Epithelial cell of proximal tubule (primary cell): ENCODE measurements at regions not wholly inside any gene's neighbourhood (a gene's known extent, or its start where the extent isn't known, plus 50 kb on each side); places are given as distances from the start of the nearest gene placed in this dataset.

Source experiments
- DNase-seq: peaks from one replicate; pipeline ENCODE4 v3.0.0-alpha.2; 2011; ENCODE audit warnings: low read depth
- H3K4me3 ChIP-seq: 2 replicates; pipeline ENCODE4 v1.5.1; 2011; ENCODE audit warnings: low read depth, mild to moderate bottlenecking, low read length
- TF ChIP-seq, protein P1 (sequence below): conservative IDR thresholded peaks from 2 replicates; pipeline ENCODE4 v1.5.1; 2012; ENCODE audit warnings: low read depth, mild to moderate bottlenecking, low read length

DNA sequence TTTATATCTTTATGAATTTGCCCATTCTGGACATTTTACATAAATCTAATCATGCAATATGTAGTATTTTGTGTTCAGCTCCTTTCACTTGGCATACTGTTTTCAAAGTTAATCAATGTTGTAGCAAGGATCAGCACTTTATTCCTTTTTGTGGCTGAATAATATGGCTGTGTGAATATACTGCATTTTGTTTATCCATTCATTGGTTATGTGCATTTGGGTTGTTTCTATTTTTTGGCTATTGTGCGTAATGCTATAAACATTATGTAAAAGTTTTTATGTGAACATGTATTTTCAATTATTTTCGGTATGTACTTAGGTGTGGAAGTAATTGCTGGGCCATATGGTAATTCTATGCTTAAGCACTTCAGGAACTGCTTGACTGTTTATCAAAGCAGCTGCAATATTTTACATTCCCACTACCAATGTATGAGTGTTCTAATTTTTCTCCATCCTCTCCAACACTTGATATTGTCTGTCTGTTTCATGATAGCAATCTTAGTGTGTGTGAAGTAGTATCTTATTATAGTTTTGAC lies 101.3 kb upstream of the P2RY1 start:
- no peak overlapping the region for H3K4me3 ChIP-seq
- TF ChIP-seq, protein P1, sequence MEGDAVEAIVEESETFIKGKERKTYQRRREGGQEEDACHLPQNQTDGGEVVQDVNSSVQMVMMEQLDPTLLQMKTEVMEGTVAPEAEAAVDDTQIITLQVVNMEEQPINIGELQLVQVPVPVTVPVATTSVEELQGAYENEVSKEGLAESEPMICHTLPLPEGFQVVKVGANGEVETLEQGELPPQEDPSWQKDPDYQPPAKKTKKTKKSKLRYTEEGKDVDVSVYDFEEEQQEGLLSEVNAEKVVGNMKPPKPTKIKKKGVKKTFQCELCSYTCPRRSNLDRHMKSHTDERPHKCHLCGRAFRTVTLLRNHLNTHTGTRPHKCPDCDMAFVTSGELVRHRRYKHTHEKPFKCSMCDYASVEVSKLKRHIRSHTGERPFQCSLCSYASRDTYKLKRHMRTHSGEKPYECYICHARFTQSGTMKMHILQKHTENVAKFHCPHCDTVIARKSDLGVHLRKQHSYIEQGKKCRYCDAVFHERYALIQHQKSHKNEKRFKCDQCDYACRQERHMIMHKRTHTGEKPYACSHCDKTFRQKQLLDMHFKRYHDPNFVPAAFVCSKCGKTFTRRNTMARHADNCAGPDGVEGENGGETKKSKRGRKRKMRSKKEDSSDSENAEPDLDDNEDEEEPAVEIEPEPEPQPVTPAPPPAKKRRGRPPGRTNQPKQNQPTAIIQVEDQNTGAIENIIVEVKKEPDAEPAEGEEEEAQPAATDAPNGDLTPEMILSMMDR: no peak
- DNase-seq: no peak

DNA sequence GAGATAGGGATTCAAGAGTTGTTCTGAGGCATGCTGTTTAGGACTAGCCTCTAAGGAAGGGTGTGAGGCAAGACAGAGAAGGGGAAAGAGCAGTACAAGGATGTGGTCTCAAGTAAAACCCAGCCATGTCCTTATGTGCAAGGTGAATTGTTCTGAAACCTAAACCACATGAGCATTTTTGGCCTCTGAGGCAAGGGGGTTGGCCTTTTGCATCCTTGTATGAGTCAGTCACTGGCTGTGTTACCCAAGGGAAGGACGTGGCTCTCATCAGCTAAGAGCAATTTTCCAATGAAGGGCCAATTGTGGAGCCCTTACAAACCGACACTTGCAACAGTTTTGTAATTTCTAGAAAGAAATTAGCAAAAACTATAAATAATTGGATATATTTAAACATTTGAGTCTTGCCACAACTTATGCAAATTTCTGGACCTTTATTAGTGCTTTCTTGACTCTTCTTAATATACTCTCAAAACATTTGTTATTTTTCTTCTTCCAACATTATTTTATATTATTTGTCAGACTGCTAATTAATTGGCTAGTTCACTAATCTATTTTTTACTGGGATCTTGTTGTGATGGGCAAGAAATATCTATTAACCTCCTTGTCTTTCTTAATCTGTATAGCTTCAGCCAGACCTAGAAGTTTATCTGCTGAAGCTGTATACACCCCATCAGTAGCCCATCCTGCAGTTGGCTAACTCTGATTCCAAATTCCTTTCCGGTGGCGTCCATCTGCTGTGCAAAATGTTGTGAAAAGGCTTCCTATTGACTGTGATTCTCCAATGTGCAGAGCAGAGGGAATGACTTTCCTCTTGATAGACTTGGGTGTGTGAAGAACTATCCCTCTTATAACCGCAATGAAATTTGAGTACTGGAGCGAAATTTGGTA lies 97.7 kb upstream of the P2RY1 start:
- TF ChIP-seq, protein P1: no peak
- DNase-seq: peak; percentile 13
- no peak overlapping the region for H3K4me3 ChIP-seq

DNA sequence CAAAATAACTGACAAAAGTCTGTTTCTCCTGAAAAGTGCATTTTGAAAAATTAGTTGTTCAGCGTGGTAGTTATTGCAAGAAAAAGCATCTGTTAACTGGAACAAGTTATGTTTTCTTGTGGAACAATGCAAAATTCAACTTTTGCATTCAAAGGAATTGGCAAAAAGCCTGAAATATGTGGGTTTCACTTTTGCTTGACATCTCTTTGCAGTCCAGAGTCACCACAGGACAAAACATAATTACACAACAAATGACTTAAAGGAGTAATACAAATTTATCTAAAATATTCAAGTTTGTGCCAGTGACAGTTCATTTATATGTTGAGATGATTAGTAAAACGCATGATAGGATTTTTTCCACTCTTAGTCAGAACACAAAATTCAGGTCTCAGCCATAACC lies 96.3 kb upstream of the P2RY1 start:
- DNase-seq: no peak
- no peak overlapping the region for H3K4me3 ChIP-seq
- TF ChIP-seq, protein P1: no peak

DNA sequence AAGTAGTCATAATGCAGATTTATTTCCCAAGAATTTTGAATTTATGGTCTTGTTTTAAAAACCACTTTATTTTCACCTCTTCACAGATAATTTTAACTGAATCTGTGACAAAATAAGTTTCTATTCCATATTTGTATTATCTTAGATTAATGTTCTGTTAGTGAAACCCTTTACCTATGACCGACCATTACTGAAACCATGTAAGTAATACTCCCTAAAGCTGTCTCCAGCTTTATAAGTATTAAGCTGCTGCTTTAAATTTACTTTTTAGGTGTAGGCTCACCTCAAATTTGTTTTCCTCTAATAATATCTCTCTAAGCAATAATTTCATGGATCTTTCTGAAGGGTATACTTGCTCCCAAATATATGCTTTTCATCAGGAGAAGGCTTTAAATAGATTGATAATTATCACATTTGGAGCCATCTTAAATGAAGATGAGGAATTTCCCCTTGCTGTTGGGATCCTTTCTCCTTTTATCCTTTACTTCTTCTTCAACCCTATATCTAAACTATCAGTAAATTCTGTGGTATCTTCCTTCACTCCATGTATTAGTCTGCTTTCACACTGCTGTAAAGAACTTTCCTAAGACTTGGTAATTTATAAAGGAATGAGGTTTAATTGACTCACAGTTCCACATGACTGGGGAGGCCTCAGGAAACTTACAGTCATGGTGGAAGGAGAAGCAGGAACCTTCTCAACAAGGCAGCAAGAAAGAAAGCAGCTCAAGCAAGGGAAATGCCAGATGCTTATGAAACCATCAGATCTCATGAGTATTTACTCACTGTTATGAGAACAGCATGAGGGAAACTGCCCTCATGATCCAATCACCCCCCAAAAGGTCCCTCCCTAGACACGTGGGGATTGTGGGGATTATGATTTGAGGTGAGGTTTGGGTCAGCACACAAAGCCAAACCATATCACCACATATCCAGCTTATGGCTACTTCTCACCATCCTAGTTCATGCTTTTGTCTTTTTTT lies 92.3 kb upstream of the P2RY1 start:
- H3K4me3 ChIP-seq: no peak overlapping the region
- TF ChIP-seq, protein P1: no peak
- no peak for DNase-seq

DNA sequence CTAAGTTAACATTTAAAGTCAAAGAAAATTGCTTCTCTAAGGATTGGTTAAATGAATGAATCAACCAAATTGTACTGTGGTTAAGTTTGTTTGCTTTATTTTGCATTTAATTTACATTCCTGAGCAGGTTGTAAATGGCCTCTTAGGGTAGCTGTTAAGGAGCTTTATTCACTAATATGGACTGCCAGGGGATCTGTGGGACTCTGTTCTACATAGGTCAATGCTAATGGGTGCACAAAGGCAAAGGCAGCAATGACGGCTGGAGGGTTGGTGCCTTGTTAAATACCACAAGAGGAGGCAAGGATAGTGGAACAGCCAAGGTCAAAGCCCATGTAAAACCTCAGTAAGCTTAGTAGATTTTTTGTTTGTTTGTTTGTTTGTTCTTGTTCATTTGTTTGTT lies 89.3 kb upstream of the P2RY1 start:
- DNase-seq: no peak
- no peak overlapping the region for H3K4me3 ChIP-seq
- TF ChIP-seq, protein P1: no peak

DNA sequence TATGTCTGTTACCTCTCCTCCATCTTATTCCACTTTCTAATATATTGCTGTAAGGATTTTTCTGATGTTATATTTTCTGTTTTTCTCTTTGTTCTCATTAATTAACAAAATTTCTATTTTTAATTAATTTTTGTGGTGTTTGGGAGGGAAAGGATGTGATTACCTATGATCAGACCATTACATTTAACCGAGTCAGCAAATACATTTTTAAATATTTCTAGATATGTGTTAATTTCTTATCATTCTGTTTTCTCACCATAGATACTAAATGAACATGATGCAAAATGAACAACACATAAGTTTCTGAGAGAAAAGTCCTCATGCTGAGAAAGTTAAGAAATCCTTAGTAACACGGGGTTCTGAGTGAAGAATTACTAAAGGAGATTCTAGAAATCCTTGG lies 80.6 kb upstream of the P2RY1 start:
- TF ChIP-seq, protein P1: no peak
- no peak for DNase-seq
- no peak overlapping the region for H3K4me3 ChIP-seq
